MM.1S (cell line): ENCODE measurements at regions not wholly inside any gene's neighbourhood (a gene's known extent, or its start where the extent isn't known, plus 50 kb on each side); places are given as distances from the start of the nearest gene placed in this dataset.

Experiments used
- DNase-seq: peaks from one replicate; pipeline ENCODE4 v3.0.0-alpha.2; 2015
- H2AFZ ChIP-seq: fragments of 300-600 bp; sonication (generic); 2 replicates; pipeline ENCODE4 v1.6.0; 2016; ENCODE audit warnings: antibody characterized with exemption, low read length
- H3F3A ChIP-seq: fragments of 300-600 bp; sonication (generic); 2 replicates; pipeline ENCODE4 v1.6.1; 2016; ENCODE audit warnings: mild to moderate bottlenecking, antibody characterized with exemption, low read length, moderate library complexity, mixed read lengths; ENCODE audit not compliant: insufficient read depth
- H3K27ac ChIP-seq: fragments of 300-600 bp; sonication (generic); 2 replicates; pipeline ENCODE4 v1.5.1; 2016; ENCODE audit warnings: mild to moderate bottlenecking, low read length
- H3K27me3 ChIP-seq: fragments of 300-600 bp; sonication (generic); replicated peaks from 2 replicates; pipeline ENCODE4 v1.6.0; 2016; ENCODE audit warnings: low read length; ENCODE audit not compliant: insufficient read depth
- H3K36me3 ChIP-seq: fragments of 300-600 bp; sonication (generic); replicated peaks from 2 replicates; pipeline ENCODE4 v1.6.1; 2016; ENCODE audit warnings: mild to moderate bottlenecking, low read length, mixed read lengths; ENCODE audit not compliant: insufficient read depth
- H3K4me1 ChIP-seq: fragments of 300-600 bp; sonication (generic); 2 replicates; pipeline ENCODE4 v1.6.1; 2016; ENCODE audit warnings: low read length, mixed read lengths
- H3K4me2 ChIP-seq: fragments of 300-600 bp; sonication (generic); 2 replicates; pipeline ENCODE4 v1.6.0; 2016; ENCODE audit warnings: low read depth, low read length
- H3K4me3 ChIP-seq: fragments of 300-600 bp; sonication (generic); 2 replicates; pipeline ENCODE4 v1.5.1; 2016; ENCODE audit warnings: low read length, mixed read lengths
- H3K79me2 ChIP-seq: fragments of 300-600 bp; sonication (generic); 2 replicates; pipeline ENCODE4 v1.6.1; 2016; ENCODE audit warnings: mixed run types, low read length, mixed read lengths
- H3K9ac ChIP-seq: fragments of 300-600 bp; sonication (generic); 2 replicates; pipeline ENCODE4 v1.6.1; 2016; ENCODE audit warnings: low read length, mixed read lengths
- H3K9me2 ChIP-seq: fragments of 300-600 bp; sonication (generic); replicated peaks from 2 replicates; pipeline ENCODE4 v1.6.1; 2016; ENCODE audit warnings: mild to moderate bottlenecking, low read length, mixed read lengths; ENCODE audit not compliant: insufficient read depth
- H3K9me3 ChIP-seq: fragments of 300-600 bp; sonication (generic); replicated peaks from 2 replicates; pipeline ENCODE4 v1.6.1; 2016; ENCODE audit warnings: mild to moderate bottlenecking, low read length, mixed read lengths; ENCODE audit not compliant: insufficient read depth
- H4K20me1 ChIP-seq: fragments of 300-600 bp; sonication (generic); 2 replicates; pipeline ENCODE4 v1.6.1; 2016; ENCODE audit warnings: mild to moderate bottlenecking, low read length, moderate library complexity, mixed read lengths; ENCODE audit not compliant: insufficient read depth
- CTCF ChIP-seq: fragments of 300-600 bp; sonication (generic); IDR thresholded peaks from 2 replicates; pipeline ENCODE4 v1.5.1; 2016; ENCODE audit warnings: antibody characterized with exemption, low read length, mixed read lengths
- EZH2 ChIP-seq: fragments of 300-600 bp; sonication (generic); optimal IDR thresholded peaks from 2 replicates; pipeline ENCODE3; 2017; ENCODE audit warnings: low read depth, mild to moderate bottlenecking, antibody characterized with exemption, low read length, mixed read lengths
- EZH2phosphoT487 ChIP-seq: fragments of 300-600 bp; sonication (generic); IDR thresholded peaks from 2 replicates; pipeline ENCODE4 v1.6.1; 2018; ENCODE audit warnings: antibody characterized with exemption, low read length

- H3K27me3 ChIP-seq, result no peaks in the 10 kb centered on the region
- no peaks in the 10 kb centered on the region for H4K20me1 ChIP-seq
- no peaks in the 10 kb centered on the region for H3K9me2 ChIP-seq
- TF ChIP-seq EZH2, result no peak
- no peak for TF ChIP-seq CTCF
- no peak for TF ChIP-seq EZH2phosphoT487
- no peaks in the 10 kb centered on the region for H3K79me2 ChIP-seq
- no peak overlapping the region for H3K4me3 ChIP-seq
- H3K4me1 ChIP-seq, result no peaks in the 10 kb centered on the region
- H3K36me3 ChIP-seq, result no peaks in the 10 kb centered on the region
- H3F3A ChIP-seq, result no peaks in the 10 kb centered on the region
- H3K4me2 ChIP-seq, result no peak overlapping the region
- H3K9me3 ChIP-seq, result no peaks in the 10 kb centered on the region
- H3K27ac ChIP-seq, result no peak overlapping the region
- no peak overlapping the region for H2AFZ ChIP-seq
- DNase-seq, result no peak
- H3K9ac ChIP-seq, result no peak overlapping the region
These were observed 753.3 kb downstream of the LTN1 start for GRCh38 chr21:28239340-28239739.

GRCh38 chr21:28237661-28238060 is 755.0 kb downstream of the LTN1 start:
- Histone ChIP-seq H3K4me2 (no peak overlapping the region), H3K9me3 (no peaks in the 10 kb centered on the region), H3K9me2 (no peaks in the 10 kb centered on the region), H3K27me3 (no peaks in the 10 kb centered on the region), H2AFZ (no peak overlapping the region), H3K9ac (no peak overlapping the region), H3K36me3 (no peaks in the 10 kb centered on the region), H3K4me1 (no peaks in the 10 kb centered on the region), H3K27ac (no peak overlapping the region), H3K79me2 (no peaks in the 10 kb centered on the region), H4K20me1 (no peaks in the 10 kb centered on the region), H3K4me3 (no peak overlapping the region), H3F3A (no peaks in the 10 kb centered on the region)
- TF ChIP-seq CTCF (no peak), EZH2phosphoT487 (no peak), EZH2 (no peak)
- no peak for DNase-seq

- no peaks in the 10 kb centered on the region for H3K9me2 ChIP-seq
- H3K4me3 ChIP-seq, result no peak overlapping the region
- H4K20me1 ChIP-seq, result no peaks in the 10 kb centered on the region
- no peak for DNase-seq
- no peaks in the 10 kb centered on the region for H3K4me1 ChIP-seq
- H3K27ac ChIP-seq, result no peak overlapping the region
- no peaks in the 10 kb centered on the region for H3K9me3 ChIP-seq
- H3K79me2 ChIP-seq, result no peaks in the 10 kb centered on the region
- no peaks in the 10 kb centered on the region for H3F3A ChIP-seq
- TF ChIP-seq EZH2, result no peak
- no peak for TF ChIP-seq CTCF
- TF ChIP-seq EZH2phosphoT487, result no peak
- no peak overlapping the region for H3K9ac ChIP-seq
- H2AFZ ChIP-seq, result no peak overlapping the region
- no peaks in the 10 kb centered on the region for H3K27me3 ChIP-seq
- no peaks in the 10 kb centered on the region for H3K36me3 ChIP-seq
- H3K4me2 ChIP-seq, result no peak overlapping the region
These were observed 757.3 kb downstream of the LTN1 start for GRCh38 chr21:28235169-28235895.
